Omental fat pad (tissue), 3 donors: ENCODE measurements at regions not wholly inside any gene's neighbourhood (a gene's known extent, or its start where the extent isn't known, plus 50 kb on each side); places are given as distances from the start of the nearest gene placed in this dataset.

Experiments used
- ATAC-seq: fragments of 150-250 bp; one replicate; pipeline ENCODE4 v1.9.1; 2016; ENCODE audit warnings: mild to moderate bottlenecking, moderate library complexity; ENCODE audit not compliant: low FRiP score
- DNase-seq: peaks from one replicate; pipeline ENCODE4 v3.0.0-alpha.2; 2019; ENCODE audit warnings: low spot score
- CTCF ChIP-seq, 3 donors: fragments of 450-650 bp; IDR thresholded peaks; one replicate each; pipeline ENCODE4 v1.5.1; 2016 to 2017; ENCODE audit warnings: antibody characterized with exemption in 3 of 3, mild to moderate bottlenecking in 3 of 3, moderate library complexity in 2 of 3

GRCh38 chr15:95565016-95565600 is 765.4 kb upstream of the NR2F2 start:
- DNase-seq, result no peak
- ATAC-seq, result no peak
- no peak for TF ChIP-seq CTCF (IDR thresholded peaks at IDR 0.05)

DNA sequence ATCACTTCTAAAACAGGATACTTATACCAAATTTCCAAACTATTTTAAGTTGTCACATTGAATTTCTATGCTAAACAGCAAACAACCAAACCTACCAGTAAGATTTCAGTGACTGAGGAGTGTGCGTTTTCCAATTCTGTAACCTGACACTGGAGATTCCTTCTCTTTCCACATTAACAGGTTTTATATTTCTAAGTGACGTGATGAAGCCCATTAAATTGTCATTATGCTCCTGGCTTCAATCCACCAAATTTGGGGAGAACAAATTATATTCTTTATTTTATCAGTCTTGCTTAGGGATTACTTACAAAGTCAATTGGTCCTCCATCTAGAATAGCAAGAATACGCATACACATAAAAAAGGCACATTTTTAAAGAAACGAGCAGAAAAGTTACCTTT is 764.8 kb upstream of the NR2F2 start:
- ATAC-seq, result no peak
- no peak for TF ChIP-seq CTCF (IDR thresholded peaks at IDR 0.05)

DNA sequence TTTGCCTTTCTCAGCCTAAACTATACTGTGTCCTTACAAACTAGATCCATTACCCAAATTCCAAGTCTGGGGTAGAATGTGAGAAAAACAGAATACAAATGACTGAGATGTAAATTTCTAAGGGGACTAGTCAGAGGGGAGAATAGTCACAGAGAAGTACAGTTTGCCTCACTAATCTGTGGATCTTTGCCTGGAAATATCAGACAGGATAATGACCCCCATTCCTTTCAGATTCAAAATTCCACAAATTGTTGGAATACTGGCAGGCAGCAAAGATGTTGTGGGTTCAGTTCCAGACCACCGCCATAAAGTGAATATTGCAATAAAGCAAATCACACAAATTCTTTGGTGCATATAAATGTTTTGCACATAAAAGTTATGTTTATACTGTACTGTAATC is 762.8 kb upstream of the NR2F2 start:
- no peak for TF ChIP-seq CTCF (IDR thresholded peaks at IDR 0.05)
- DNase-seq (no peak), ATAC-seq (no peak)

More for the DNA sequence above, 764.8 kb upstream of the NR2F2 start:
- DNase-seq, result no peak

GRCh38 chr15:95574053-95574452 is 756.4 kb upstream of the NR2F2 start:
- no peak for TF ChIP-seq CTCF (IDR thresholded peaks at IDR 0.05)
- ATAC-seq (no peak), DNase-seq (no peak)

GRCh38 chr15:95577927-95578326 is 752.6 kb upstream of the NR2F2 start:
- DNase-seq (no peak), ATAC-seq (no peak)
- TF ChIP-seq CTCF (IDR thresholded peaks at IDR 0.05), result no peak

- no peak for TF ChIP-seq CTCF (IDR thresholded peaks at IDR 0.05)
- no peak for DNase-seq
- ATAC-seq, result no peak
These were observed 750.4 kb upstream of the NR2F2 start for GRCh38 chr15:95580121-95580520.

- no peak for ATAC-seq
These were observed 748.9 kb upstream of the NR2F2 start for GRCh38 chr15:95581595-95581994.

More at GRCh38 chr15:95581595-95581994, 748.9 kb upstream of the NR2F2 start:
- TF ChIP-seq CTCF (IDR thresholded peaks at IDR 0.05), result no peak
- DNase-seq, result no peak
